HL-60 (cell line): ENCODE measurements at regions not wholly inside any gene's neighbourhood (a gene's known extent, or its start where the extent isn't known, plus 50 kb on each side); places are given as distances from the start of the nearest gene placed in this dataset.
A peak's percentile ranks its signal among the peaks of the same experiment; 100 is the strongest.

ENCODE experiments used
- DNase-seq, 2 experiments: peaks; one replicate each; pipeline ENCODE4 v3.0.0-alpha.2; 2010 to 2020; ENCODE audit warnings: low read depth in 1 of 2, low spot score in 1 of 2
- H3K27ac ChIP-seq: fragments of 250-450 bp; sonication (Bioruptor Pico); replicated peaks from 2 replicates; pipeline ENCODE4 v1.5.1; 2020; ENCODE audit warnings: mild to moderate bottlenecking, moderate library complexity
- H3K27me3 ChIP-seq: fragments of 250-450 bp; sonication (Bioruptor Pico); 2 replicates; pipeline ENCODE4 v1.5.1; 2021; ENCODE audit warnings: mild to moderate bottlenecking, moderate library complexity; ENCODE audit not compliant: insufficient read depth, poor library complexity, severe bottlenecking
- H3K4me3 ChIP-seq: replicated peaks from 2 replicates; pipeline ENCODE4 v1.5.1; 2011; ENCODE audit warnings: mild to moderate bottlenecking, control low read depth, low read length; ENCODE audit not compliant: insufficient read depth
- CTCF ChIP-seq: IDR thresholded peaks from one replicate; pipeline ENCODE4 v1.5.1; 2011; ENCODE audit warnings: low read length, control low read depth, inconsistent platforms; ENCODE audit not compliant: insufficient read depth
- GABPA ChIP-seq: IDR thresholded peaks from 2 replicates; pipeline ENCODE4 v1.6.1; 2012; ENCODE audit warnings: low read depth
- POLR2AphosphoS5 ChIP-seq: IDR thresholded peaks from 2 replicates; pipeline ENCODE4 v1.6.1; 2012; ENCODE audit warnings: low read depth
- REST ChIP-seq: IDR thresholded peaks from 2 replicates; pipeline ENCODE4 v1.6.1; 2012; ENCODE audit warnings: low read depth; ENCODE audit not compliant: insufficient replicate concordance
- SPI1 ChIP-seq: IDR thresholded peaks from 2 replicates; pipeline ENCODE4 v1.6.1; 2012; ENCODE audit warnings: low read depth, mild to moderate bottlenecking, borderline replicate concordance

- TF ChIP-seq CTCF (no peak), POLR2AphosphoS5 (no peak), REST (no peak), SPI1 (no peak), GABPA (no peak)
- H3K27ac ChIP-seq: no peak overlapping the region
- DNase-seq: no peak
- H3K27me3 ChIP-seq: no peaks in the 10 kb centered on the region
- no peak overlapping the region for H3K4me3 ChIP-seq
Measured at GRCh38 chr2:22491442-22491841, 893.5 kb upstream of the KLHL29 start.

- Histone ChIP-seq H3K27me3 (no peaks in the 10 kb centered on the region), H3K27ac (no peak overlapping the region), H3K4me3 (no peak overlapping the region)
- no peak for TF ChIP-seq GABPA
- no peak for TF ChIP-seq REST
- no peak for TF ChIP-seq SPI1
- no peak for TF ChIP-seq POLR2AphosphoS5
- TF ChIP-seq CTCF: no peak
- no peak for DNase-seq
Measured at GRCh38 chr2:22494156-22494555, 890.8 kb upstream of the KLHL29 start.

GRCh38 chr2:22497064-22497463 is 887.9 kb upstream of the KLHL29 start:
- no peak for DNase-seq
- no peak for TF ChIP-seq GABPA
- TF ChIP-seq POLR2AphosphoS5: no peak
- no peak for TF ChIP-seq CTCF
- no peak overlapping the region for H3K4me3 ChIP-seq
- no peak overlapping the region for H3K27ac ChIP-seq
- H3K27me3 ChIP-seq: no peaks in the 10 kb centered on the region

GRCh38 chr2:22497789-22498188 is 887.2 kb upstream of the KLHL29 start:
- DNase-seq: peak; percentile 4 to 20
- Histone ChIP-seq H3K27me3 (no peaks in the 10 kb centered on the region), H3K27ac (no peak overlapping the region), H3K4me3 (no peak overlapping the region)
- TF ChIP-seq REST: no peak
- no peak for TF ChIP-seq SPI1
- no peak for TF ChIP-seq POLR2AphosphoS5
- TF ChIP-seq CTCF: no peak
- TF ChIP-seq GABPA: peak; percentile 94
